IPS-18a (cell line): ENCODE measurements at regions not wholly inside any gene's neighbourhood (a gene's known extent, or its start where the extent isn't known, plus 50 kb on each side); places are given as distances from the start of the nearest gene placed in this dataset.

Source experiments
- H3K27ac ChIP-seq: one replicate; pipeline ENCODE4 v1.5.1; 2013; ENCODE audit warnings: low read length
- H3K27me3 ChIP-seq: one replicate; pipeline ENCODE4 v1.6.1; 2013; ENCODE audit warnings: mild to moderate bottlenecking, low read length; ENCODE audit not compliant: control insufficient read depth, insufficient read depth
- H3K36me3 ChIP-seq: one replicate; pipeline ENCODE4 v1.6.1; 2013; ENCODE audit warnings: low read depth, low read length; ENCODE audit not compliant: control insufficient read depth
- H3K4me1 ChIP-seq: one replicate; pipeline ENCODE4 v1.6.1; 2013; ENCODE audit warnings: low read depth, low read length; ENCODE audit not compliant: control insufficient read depth
- H3K4me3 ChIP-seq: one replicate; pipeline ENCODE4 v1.5.1; 2013; ENCODE audit warnings: low read length
- H3K9ac ChIP-seq: one replicate; pipeline ENCODE4 v1.6.1; 2013; ENCODE audit warnings: mild to moderate bottlenecking, low read length, moderate library complexity
- H3K9me3 ChIP-seq: one replicate; pipeline ENCODE4 v1.6.1; 2013; ENCODE audit warnings: low read depth, low read length; ENCODE audit not compliant: control insufficient read depth

- Histone ChIP-seq H3K4me1 (no peaks in the 10 kb centered on the region), H3K27ac (no peak overlapping the region), H3K27me3 (no peaks in the 10 kb centered on the region), H3K4me3 (no peak overlapping the region), H3K9me3 (no peaks in the 10 kb centered on the region), H3K36me3 (no peaks in the 10 kb centered on the region), H3K9ac (no peak overlapping the region)
Observed at GRCh38 chr10:44671319-44671718, 239.8 kb upstream of the TMEM72 start.

GRCh38 chr10:44673245-44673983 lies 237.7 kb upstream of the TMEM72 start:
- H3K4me3 ChIP-seq = no peak overlapping the region
- H3K4me1 ChIP-seq = no peaks in the 10 kb centered on the region
- no peaks in the 10 kb centered on the region for H3K9me3 ChIP-seq
- no peak overlapping the region for H3K27ac ChIP-seq
- no peaks in the 10 kb centered on the region for H3K27me3 ChIP-seq
- H3K36me3 ChIP-seq = no peaks in the 10 kb centered on the region
- H3K9ac ChIP-seq = no peak overlapping the region

GRCh38 chr10:44674536-44675386 lies 236.4 kb upstream of the TMEM72 start:
- Histone ChIP-seq H3K4me3 (no peak overlapping the region), H3K9me3 (no peaks in the 10 kb centered on the region), H3K27me3 (no peaks in the 10 kb centered on the region), H3K4me1 (no peaks in the 10 kb centered on the region), H3K27ac (no peak overlapping the region), H3K9ac (no peak overlapping the region), H3K36me3 (no peaks in the 10 kb centered on the region)

GRCh38 chr10:44675387-44675874 lies 235.7 kb upstream of the TMEM72 start:
- no peak overlapping the region for H3K4me3 ChIP-seq
- no peaks in the 10 kb centered on the region for H3K4me1 ChIP-seq
- H3K9ac ChIP-seq = no peak overlapping the region
- no peaks in the 10 kb centered on the region for H3K9me3 ChIP-seq
- H3K27me3 ChIP-seq = no peaks in the 10 kb centered on the region
- no peaks in the 10 kb centered on the region for H3K36me3 ChIP-seq
- H3K27ac ChIP-seq = no peak overlapping the region

- H3K9me3 ChIP-seq = no peaks in the 10 kb centered on the region
- H3K36me3 ChIP-seq = no peaks in the 10 kb centered on the region
- no peaks in the 10 kb centered on the region for H3K27me3 ChIP-seq
- no peak overlapping the region for H3K4me3 ChIP-seq
- H3K4me1 ChIP-seq = no peaks in the 10 kb centered on the region
- no peak overlapping the region for H3K9ac ChIP-seq
- no peak overlapping the region for H3K27ac ChIP-seq
Observed at GRCh38 chr10:44680764-44681163, 230.4 kb upstream of the TMEM72 start.

GRCh38 chr10:44682507-44682906 lies 228.6 kb upstream of the TMEM72 start:
- no peaks in the 10 kb centered on the region for H3K9me3 ChIP-seq
- no peaks in the 10 kb centered on the region for H3K27me3 ChIP-seq
- H3K27ac ChIP-seq = no peak overlapping the region
- H3K4me1 ChIP-seq = no peaks in the 10 kb centered on the region
- no peaks in the 10 kb centered on the region for H3K36me3 ChIP-seq
- H3K9ac ChIP-seq = no peak overlapping the region
- no peak overlapping the region for H3K4me3 ChIP-seq

- H3K9me3 ChIP-seq = no peaks in the 10 kb centered on the region
- H3K4me1 ChIP-seq = no peaks in the 10 kb centered on the region
- H3K4me3 ChIP-seq = no peak overlapping the region
- H3K9ac ChIP-seq = no peak overlapping the region
- H3K27ac ChIP-seq = no peak overlapping the region
- H3K27me3 ChIP-seq = no peaks in the 10 kb centered on the region
- H3K36me3 ChIP-seq = no peaks in the 10 kb centered on the region
Observed at GRCh38 chr10:44684661-44685060, 226.5 kb upstream of the TMEM72 start.

- Histone ChIP-seq H3K27me3 (no peaks in the 10 kb centered on the region), H3K4me3 (no peak overlapping the region), H3K9ac (no peak overlapping the region), H3K27ac (no peak overlapping the region), H3K4me1 (no peaks in the 10 kb centered on the region), H3K9me3 (no peaks in the 10 kb centered on the region), H3K36me3 (no peaks in the 10 kb centered on the region)
Observed at GRCh38 chr10:44685220-44685619, 225.9 kb upstream of the TMEM72 start.

GRCh38 chr10:44685747-44686146 lies 225.4 kb upstream of the TMEM72 start:
- H3K9ac ChIP-seq = no peak overlapping the region
- H3K27ac ChIP-seq = no peak overlapping the region
- H3K4me1 ChIP-seq = no peaks in the 10 kb centered on the region
- no peaks in the 10 kb centered on the region for H3K27me3 ChIP-seq
- H3K9me3 ChIP-seq = no peaks in the 10 kb centered on the region
- H3K36me3 ChIP-seq = no peaks in the 10 kb centered on the region
- H3K4me3 ChIP-seq = no peak overlapping the region

- Histone ChIP-seq H3K9ac (no peak overlapping the region), H3K4me1 (no peaks in the 10 kb centered on the region), H3K4me3 (no peak overlapping the region), H3K27me3 (no peaks in the 10 kb centered on the region), H3K27ac (no peak overlapping the region), H3K9me3 (no peaks in the 10 kb centered on the region), H3K36me3 (no peaks in the 10 kb centered on the region)
Observed at GRCh38 chr10:44689368-44689767, 221.8 kb upstream of the TMEM72 start.

GRCh38 chr10:44696496-44696895 lies 214.6 kb upstream of the TMEM72 start:
- no peaks in the 10 kb centered on the region for H3K36me3 ChIP-seq
- H3K27me3 ChIP-seq = no peaks in the 10 kb centered on the region
- no peak overlapping the region for H3K9ac ChIP-seq
- peaks cover 3% of the 10 kb centered on the region for H3K9me3 ChIP-seq
- peaks cover 7% of the 10 kb centered on the region for H3K4me1 ChIP-seq
- no peak overlapping the region for H3K27ac ChIP-seq
- no peak overlapping the region for H3K4me3 ChIP-seq
